ENCODE measurements at regions not wholly inside any gene's neighbourhood (a gene's known extent, or its start where the extent isn't known, plus 50 kb on each side); places are given as distances from the start of the nearest gene placed in this dataset.

DNA sequence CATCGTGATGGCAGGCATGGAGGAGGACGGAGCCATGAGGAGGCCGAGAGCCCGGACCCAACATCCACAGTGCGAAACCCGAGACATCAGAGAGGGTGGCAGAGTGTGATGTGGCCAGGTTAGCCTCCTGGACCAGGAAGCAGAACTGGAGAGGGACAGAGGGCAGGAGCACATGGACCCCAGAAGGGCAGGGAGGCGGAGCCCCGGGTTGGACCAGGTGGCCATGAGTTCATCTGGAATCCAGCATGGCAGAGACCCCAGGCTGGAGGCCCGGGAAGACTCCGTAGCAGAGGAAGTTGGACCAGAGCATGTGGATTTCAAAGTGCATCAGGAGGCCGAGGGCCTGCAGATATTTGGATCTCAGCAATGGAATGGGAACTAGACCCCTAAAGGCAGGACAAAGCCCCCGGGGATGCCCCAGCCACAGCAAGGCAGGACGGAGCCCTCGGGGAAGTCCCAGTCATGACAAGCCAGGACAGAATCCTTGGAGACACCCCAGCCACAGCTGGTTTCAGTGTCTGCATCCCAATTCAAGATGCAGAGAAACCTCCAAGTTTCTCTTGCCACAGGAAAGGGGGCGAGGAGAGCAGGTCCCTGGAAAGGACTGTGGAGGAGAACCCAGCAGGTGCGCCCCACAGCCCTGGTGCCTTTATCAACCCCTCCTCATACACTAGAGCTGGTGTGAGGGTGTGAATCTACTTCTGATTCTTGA, 1393.4 kb downstream of the BRD1 start:
- Histone ChIP-seq H4K20me1 (ENCODE audit: insufficient read depth, low read length) (no peaks in the 10 kb centered on the region), H3K27ac (ENCODE audit: low read length) (no peak overlapping the region), H3K4me2 (ENCODE audit: low read depth, low read length) (no peak overlapping the region), H3F3A (ENCODE audit: insufficient read depth, low read length) (no peaks in the 10 kb centered on the region), H2AFZ (ENCODE audit: low read length) (no peak overlapping the region), H3K79me2 (ENCODE audit: low read length) (no peaks in the 10 kb centered on the region), H3K9me3 (replicated peaks; ENCODE audit: insufficient read depth, low read length) (no peaks in the 10 kb centered on the region), H3K9ac (ENCODE audit: low read length) (no peak overlapping the region), H3K27me3 (replicated peaks; ENCODE audit: insufficient read depth, low read length) (peaks cover 15% of the 10 kb centered on the region; the same call in 1 of the 2 replicates), H3K4me3 (ENCODE audit: low read length) (no peak overlapping the region), H3K36me3 (replicated peaks; ENCODE audit: insufficient read depth, low read length) (no peaks in the 10 kb centered on the region), H3K9me2 (replicated peaks; ENCODE audit: insufficient read depth, low read length) (no peaks in the 10 kb centered on the region), H3K4me1 (ENCODE audit: low read length) (no peaks in the 10 kb centered on the region)
- DNase-seq: no peak
- TF ChIP-seq, protein P1, sequence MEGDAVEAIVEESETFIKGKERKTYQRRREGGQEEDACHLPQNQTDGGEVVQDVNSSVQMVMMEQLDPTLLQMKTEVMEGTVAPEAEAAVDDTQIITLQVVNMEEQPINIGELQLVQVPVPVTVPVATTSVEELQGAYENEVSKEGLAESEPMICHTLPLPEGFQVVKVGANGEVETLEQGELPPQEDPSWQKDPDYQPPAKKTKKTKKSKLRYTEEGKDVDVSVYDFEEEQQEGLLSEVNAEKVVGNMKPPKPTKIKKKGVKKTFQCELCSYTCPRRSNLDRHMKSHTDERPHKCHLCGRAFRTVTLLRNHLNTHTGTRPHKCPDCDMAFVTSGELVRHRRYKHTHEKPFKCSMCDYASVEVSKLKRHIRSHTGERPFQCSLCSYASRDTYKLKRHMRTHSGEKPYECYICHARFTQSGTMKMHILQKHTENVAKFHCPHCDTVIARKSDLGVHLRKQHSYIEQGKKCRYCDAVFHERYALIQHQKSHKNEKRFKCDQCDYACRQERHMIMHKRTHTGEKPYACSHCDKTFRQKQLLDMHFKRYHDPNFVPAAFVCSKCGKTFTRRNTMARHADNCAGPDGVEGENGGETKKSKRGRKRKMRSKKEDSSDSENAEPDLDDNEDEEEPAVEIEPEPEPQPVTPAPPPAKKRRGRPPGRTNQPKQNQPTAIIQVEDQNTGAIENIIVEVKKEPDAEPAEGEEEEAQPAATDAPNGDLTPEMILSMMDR (IDR thresholded peaks at IDR 0.05; ENCODE audit: low read length): no peak
- TF ChIP-seq EZH2phosphoT487 (IDR thresholded peaks at IDR 0.05; ENCODE audit: low read length) (no peak), EZH2 (optimal IDR thresholded peaks at IDR 0.05; ENCODE audit: low read depth, low read length) (no peak)

DNA sequence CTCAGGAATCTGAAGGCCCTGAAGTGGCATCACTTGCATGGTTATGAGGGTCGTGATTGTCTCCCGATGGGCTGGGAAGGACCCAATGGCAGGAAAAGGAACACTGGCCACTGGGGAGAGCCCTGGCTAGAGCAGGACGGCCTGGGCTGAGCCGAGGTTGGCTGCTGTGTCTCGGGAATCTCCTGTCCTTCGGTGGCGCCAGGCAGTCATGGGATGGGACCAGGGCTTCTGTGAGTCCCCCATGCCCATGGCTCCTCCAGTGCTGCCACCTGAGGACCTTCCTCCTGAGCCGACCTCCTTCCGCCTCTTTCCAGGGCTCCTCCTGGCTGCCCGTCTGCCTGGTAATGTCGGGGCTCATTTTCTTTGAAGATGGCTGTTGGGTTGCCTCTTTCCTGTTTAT, 1394.0 kb downstream of the BRD1 start:
- TF ChIP-seq EZH2phosphoT487 (IDR thresholded peaks at IDR 0.05; ENCODE audit: low read length): no peak
- no peak for TF ChIP-seq EZH2 (optimal IDR thresholded peaks at IDR 0.05; ENCODE audit: low read depth, low read length)
- TF ChIP-seq, protein P1 (IDR thresholded peaks at IDR 0.05; ENCODE audit: low read length): no peak
- Histone ChIP-seq H3K4me2 (ENCODE audit: low read depth, low read length) (no peak overlapping the region), H3K9ac (ENCODE audit: low read length) (no peak overlapping the region), H4K20me1 (ENCODE audit: insufficient read depth, low read length) (no peaks in the 10 kb centered on the region), H3F3A (ENCODE audit: insufficient read depth, low read length) (no peaks in the 10 kb centered on the region), H3K79me2 (ENCODE audit: low read length) (no peaks in the 10 kb centered on the region), H3K9me3 (replicated peaks; ENCODE audit: insufficient read depth, low read length) (no peaks in the 10 kb centered on the region), H2AFZ (ENCODE audit: low read length) (no peak overlapping the region), H3K4me1 (ENCODE audit: low read length) (no peaks in the 10 kb centered on the region), H3K4me3 (ENCODE audit: low read length) (no peak overlapping the region), H3K27me3 (replicated peaks; ENCODE audit: insufficient read depth, low read length) (peaks cover 15% of the 10 kb centered on the region; the same call in 1 of the 2 replicates), H3K36me3 (replicated peaks; ENCODE audit: insufficient read depth, low read length) (no peaks in the 10 kb centered on the region), H3K9me2 (replicated peaks; ENCODE audit: insufficient read depth, low read length) (no peaks in the 10 kb centered on the region), H3K27ac (ENCODE audit: low read length) (no peak overlapping the region)
- no peak for DNase-seq

DNA sequence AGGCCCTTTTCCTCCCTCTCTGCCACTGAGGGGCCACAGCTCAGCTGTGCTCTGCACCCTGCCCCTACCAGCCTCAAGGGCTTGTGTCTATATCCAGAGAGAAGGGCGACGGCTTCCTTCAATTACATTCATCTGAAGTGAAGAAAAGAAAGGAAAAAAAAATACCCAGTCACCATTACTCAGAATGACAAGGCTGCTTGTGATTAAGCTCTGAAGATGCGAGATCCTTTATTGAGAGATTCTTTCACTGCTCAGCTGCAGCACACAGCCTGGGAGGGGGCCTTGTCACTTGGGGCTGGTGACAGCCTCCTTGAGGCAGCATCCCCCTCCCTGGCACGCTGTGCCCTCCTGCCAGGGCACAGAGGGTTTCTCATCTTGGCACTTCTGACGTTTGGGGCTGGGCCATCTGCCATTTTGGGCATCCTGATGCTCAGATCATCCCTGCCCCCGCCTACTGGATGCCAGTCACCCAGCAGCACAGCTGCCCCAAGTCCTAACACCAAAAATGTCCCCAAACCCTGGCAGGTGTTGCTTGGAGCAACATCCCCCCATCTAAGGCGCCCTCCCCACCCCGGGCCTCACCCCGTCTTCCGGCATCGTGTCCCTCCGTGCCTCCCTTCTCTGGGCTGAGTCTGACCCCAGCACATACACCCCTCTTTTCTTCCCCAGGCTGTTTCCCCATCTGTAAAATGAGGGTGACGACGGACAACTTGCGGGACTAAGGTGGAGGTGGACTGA, 1394.7 kb downstream of the BRD1 start:
- no peak overlapping the region for H3K9ac ChIP-seq (ENCODE audit: low read length)
- no peaks in the 10 kb centered on the region for H3K9me2 ChIP-seq (replicated peaks; ENCODE audit: insufficient read depth, low read length)
- no peaks in the 10 kb centered on the region for H3K9me3 ChIP-seq (replicated peaks; ENCODE audit: insufficient read depth, low read length)
- H3K36me3 ChIP-seq (replicated peaks; ENCODE audit: insufficient read depth, low read length): no peaks in the 10 kb centered on the region
- no peaks in the 10 kb centered on the region for H4K20me1 ChIP-seq (ENCODE audit: insufficient read depth, low read length)
- H2AFZ ChIP-seq (ENCODE audit: low read length): no peak overlapping the region
- H3F3A ChIP-seq (ENCODE audit: insufficient read depth, low read length): no peaks in the 10 kb centered on the region
- no peak for DNase-seq
- H3K79me2 ChIP-seq (ENCODE audit: low read length): no peaks in the 10 kb centered on the region
- H3K4me2 ChIP-seq (ENCODE audit: low read depth, low read length): no peak overlapping the region
- H3K4me1 ChIP-seq (ENCODE audit: low read length): no peaks in the 10 kb centered on the region
- H3K4me3 ChIP-seq (ENCODE audit: low read length): no peak overlapping the region
- H3K27me3 ChIP-seq (replicated peaks; ENCODE audit: insufficient read depth, low read length): peaks cover 9% of the 10 kb centered on the region; the same call in 1 of the 2 replicates
- no peak for TF ChIP-seq EZH2phosphoT487 (IDR thresholded peaks at IDR 0.05; ENCODE audit: low read length)
- H3K27ac ChIP-seq (ENCODE audit: low read length): no peak overlapping the region

All from MM.1S (cell line).